HG03045 (cell line): ENCODE measurements at regions not wholly inside any gene's neighbourhood (a gene's known extent, or its start where the extent isn't known, plus 50 kb on each side); places are given as distances from the start of the nearest gene placed in this dataset.

ENCODE experiments used
- ATAC-seq: cut with Tn5 transposase; IDR thresholded peaks from one replicate; pipeline ENCODE4 v1.9.1; 2021; ENCODE audit warnings: mild to moderate bottlenecking, moderate library complexity; ENCODE audit not compliant: unreplicated experiment

- no peak for ATAC-seq
These were observed 647.2 kb downstream of the BNC2 start for GRCh38 chr9:16223074-16223871.

GRCh38 chr9:16230731-16231130 is 639.7 kb downstream of the BNC2 start:
- no peak for ATAC-seq

- no peak for ATAC-seq
These were observed 634.2 kb downstream of the BNC2 start for GRCh38 chr9:16236311-16236710.

GRCh38 chr9:16236882-16237281 is 633.6 kb downstream of the BNC2 start:
- ATAC-seq = no peak

- no peak for ATAC-seq
These were observed 631.8 kb downstream of the BNC2 start for GRCh38 chr9:16238623-16239138.

GRCh38 chr9:16241231-16241630 is 629.2 kb downstream of the BNC2 start:
- no peak for ATAC-seq

GRCh38 chr9:16243798-16244197 is 626.7 kb downstream of the BNC2 start:
- no peak for ATAC-seq

GRCh38 chr9:16245756-16246440 is 624.6 kb downstream of the BNC2 start:
- no peak for ATAC-seq

- no peak for ATAC-seq
These were observed 623.7 kb downstream of the BNC2 start for GRCh38 chr9:16246785-16247184.

- ATAC-seq = no peak
These were observed 623.1 kb downstream of the BNC2 start for GRCh38 chr9:16247188-16247875.

- no peak for ATAC-seq
These were observed 621.6 kb downstream of the BNC2 start for GRCh38 chr9:16248822-16249221.

GRCh38 chr9:16252616-16253015 is 617.9 kb downstream of the BNC2 start:
- no peak for ATAC-seq

GRCh38 chr9:16254674-16255073 is 615.8 kb downstream of the BNC2 start:
- ATAC-seq = no peak

GRCh38 chr9:16255217-16255616 is 615.3 kb downstream of the BNC2 start:
- no peak for ATAC-seq

GRCh38 chr9:16257604-16258003 is 612.9 kb downstream of the BNC2 start:
- no peak for ATAC-seq

GRCh38 chr9:16258191-16258590 is 612.3 kb downstream of the BNC2 start:
- no peak for ATAC-seq

GRCh38 chr9:16258708-16259107 is 611.8 kb downstream of the BNC2 start:
- no peak for ATAC-seq

- no peak for ATAC-seq
These were observed 607.8 kb downstream of the BNC2 start for GRCh38 chr9:16262477-16263261.

GRCh38 chr9:16265688-16266087 is 604.8 kb downstream of the BNC2 start:
- ATAC-seq = no peak

GRCh38 chr9:16266648-16267276 is 603.7 kb downstream of the BNC2 start:
- no peak for ATAC-seq
